Left colon (tissue), 2 donors: ENCODE measurements at regions not wholly inside any gene's neighbourhood (a gene's known extent, or its start where the extent isn't known, plus 50 kb on each side); places are given as distances from the start of the nearest gene placed in this dataset.

Source experiments
- ATAC-seq: fragments of 200-7000 bp; cut with Tn5 transposase; one replicate; pipeline ENCODE4 v1.9.1; 2020; ENCODE audit warnings: mild to moderate bottlenecking, moderate library complexity
- DNase-seq, 2 donors: peaks; one replicate each; pipeline ENCODE4 v3.0.0-alpha.2; 2020
- intact Hi-C, 2 donors: fragments of 100-400 bp; cut with DNase I in 1 of 2; cut with micrococcal nuclease in 1 of 2; formaldehyde crosslinking; loops; one replicate each; pipeline versions ENCODE4 v1.11.2 to v1.14.0; 2022; cut with DNase I, micrococcal nuclease
- donor health status: DM: no; HTN: no; CAD: no.
- donor health status: DM: yes; HTN: yes; CAD: no.

DNA sequence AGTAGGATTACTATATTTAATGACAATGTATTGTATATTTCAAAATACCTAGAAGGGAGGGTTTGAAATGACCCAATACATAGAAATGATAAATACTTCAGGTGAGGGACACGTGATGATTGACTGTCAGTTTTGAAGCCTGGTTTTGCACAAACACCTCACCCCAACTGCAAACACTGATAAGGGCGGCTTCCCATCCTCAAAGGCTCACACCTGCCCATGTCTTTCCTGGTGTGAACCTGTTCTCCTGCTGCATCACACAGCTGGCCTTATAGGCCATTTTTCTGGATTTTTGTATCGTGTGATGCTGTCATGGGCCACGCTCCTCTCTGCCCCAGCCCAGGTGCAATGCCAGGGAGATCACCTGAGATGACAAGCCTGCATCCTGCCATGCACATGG is 166.5 kb upstream of the NCK2 start:
- ATAC-seq (peak; percentile 60), DNase-seq (peak; percentile 28 to 55)
- intact Hi-C loops, result loop anchor here in 1 of 2 donors (10.0 kb wide), 1 partner anchor 517 kb away; no protein-coding TSS in a partner anchor

DNA sequence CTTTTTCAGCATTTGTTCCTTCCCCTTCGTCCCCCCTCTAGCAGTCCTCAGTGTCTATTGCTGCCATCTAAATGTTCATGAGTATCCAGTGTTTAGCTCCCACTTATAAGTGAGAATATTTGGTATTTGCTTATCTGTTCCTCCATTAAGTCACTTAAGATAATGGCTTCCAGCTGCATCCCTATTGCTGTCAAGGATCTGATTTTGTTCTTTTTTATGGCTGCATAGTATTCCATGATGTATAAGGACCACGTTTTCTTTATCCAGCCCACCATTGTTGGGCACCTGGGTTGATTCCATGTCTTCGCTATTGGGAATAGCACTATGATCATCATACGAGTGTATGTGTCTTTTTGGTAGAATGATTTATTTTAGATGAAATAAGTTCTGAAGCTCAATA is 166.9 kb upstream of the NCK2 start:
- intact Hi-C loops, result loop anchor here in 1 of 2 donors (10.0 kb wide), 1 partner anchor 517 kb away; no protein-coding TSS in a partner anchor
- ATAC-seq, result no peak
- no peak for DNase-seq

DNA sequence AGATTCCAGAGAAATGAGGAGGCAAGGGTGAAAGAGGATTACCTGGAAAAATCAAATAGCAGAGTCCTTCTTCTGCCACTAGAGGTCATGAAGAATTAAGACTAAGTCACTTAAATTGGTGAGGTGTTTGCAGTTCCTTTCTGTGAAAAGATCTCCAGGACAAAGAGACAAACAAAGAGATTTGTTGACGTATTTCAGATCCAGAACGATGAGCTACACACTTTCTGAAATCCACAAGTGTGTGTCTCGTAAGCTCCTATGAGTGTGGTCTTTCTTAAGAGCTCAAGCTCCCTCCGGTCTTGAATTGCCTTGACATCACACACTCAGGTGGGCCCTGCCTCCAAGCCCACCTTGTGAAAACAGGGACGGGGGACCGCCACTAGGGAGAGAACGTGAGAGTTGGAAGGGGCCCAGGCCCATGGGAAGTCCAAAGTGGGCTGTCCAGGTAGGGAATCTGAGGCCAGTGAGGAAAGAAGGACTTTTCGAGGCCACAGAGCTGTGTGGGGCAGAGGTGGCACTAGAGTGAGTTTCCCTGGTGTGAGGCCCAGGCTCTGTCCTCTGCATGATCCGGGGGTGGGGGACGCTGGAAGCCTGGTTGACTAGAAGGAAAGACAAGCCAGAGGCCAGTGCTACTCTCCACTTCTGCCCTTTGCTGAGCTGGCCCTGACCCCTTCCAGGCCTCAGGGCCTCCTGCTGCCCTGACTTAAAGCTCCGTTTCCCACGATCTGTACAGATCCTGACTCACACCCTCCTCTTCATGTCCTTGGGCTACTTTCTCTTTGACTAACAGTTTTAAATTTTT is 168.1 kb upstream of the NCK2 start:
- intact Hi-C loops, result loop anchor here in 1 of 2 donors (10.0 kb wide), 1 partner anchor 518 kb away; no protein-coding TSS in a partner anchor
- DNase-seq (peak in 1 of 2 donors; percentile 24), ATAC-seq (peak; percentile 65)

DNA sequence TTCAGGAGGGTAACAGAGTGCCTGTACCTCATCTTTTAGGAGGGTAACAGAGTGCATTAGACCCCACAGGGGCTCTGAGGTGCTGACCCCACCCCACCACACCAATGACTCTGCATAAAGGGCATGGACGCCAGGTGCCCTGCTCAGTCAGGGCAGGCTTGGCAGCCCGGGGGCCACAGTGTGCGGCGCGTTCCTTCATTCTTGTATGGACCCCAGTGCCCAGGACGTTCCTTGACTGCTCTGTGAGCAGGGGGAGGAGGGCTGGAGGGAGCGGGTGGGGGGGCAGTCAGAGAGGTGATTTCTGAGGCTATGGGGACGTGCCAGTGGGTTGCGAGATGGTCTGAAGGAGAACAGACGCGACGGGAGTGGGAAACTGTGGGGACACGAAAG is 168.7 kb upstream of the NCK2 start:
- intact Hi-C loops, result loop anchor here in 1 of 2 donors (10.0 kb wide), 1 partner anchor 519 kb away; no protein-coding TSS in a partner anchor
- ATAC-seq (no peak), DNase-seq (peak in 1 of 2 donors; percentile 28)

DNA sequence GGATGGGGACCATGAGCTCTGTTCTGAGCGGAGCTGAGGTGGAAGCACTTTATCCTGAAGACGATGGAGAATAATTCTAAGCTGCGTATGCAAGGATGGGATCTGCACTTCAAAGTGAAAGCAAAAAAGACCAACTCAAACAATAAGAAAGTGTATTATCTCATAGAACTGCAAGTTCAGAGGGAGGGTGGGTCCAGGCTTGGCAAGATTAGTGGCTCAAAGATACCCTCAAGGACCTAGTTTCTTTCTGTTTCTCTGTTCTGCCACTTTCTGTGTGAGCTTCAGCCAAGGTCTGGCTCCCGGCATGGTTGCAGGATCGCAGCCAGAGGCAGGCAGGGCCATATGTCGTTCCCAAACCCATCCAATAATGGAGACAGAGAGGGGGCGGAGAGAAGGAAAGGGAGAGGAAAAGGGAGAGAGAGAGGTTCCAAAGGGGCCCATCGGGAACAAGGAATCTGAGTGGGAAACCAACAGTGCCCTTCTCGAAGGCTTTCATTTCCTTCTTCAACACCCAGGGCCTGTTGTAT is 169.2 kb upstream of the NCK2 start:
- no peak for DNase-seq
- ATAC-seq, result no peak
- intact Hi-C loops, result loop anchor here in 1 of 2 donors (10.0 kb wide), 1 partner anchor 519 kb away; no protein-coding TSS in a partner anchor

DNA sequence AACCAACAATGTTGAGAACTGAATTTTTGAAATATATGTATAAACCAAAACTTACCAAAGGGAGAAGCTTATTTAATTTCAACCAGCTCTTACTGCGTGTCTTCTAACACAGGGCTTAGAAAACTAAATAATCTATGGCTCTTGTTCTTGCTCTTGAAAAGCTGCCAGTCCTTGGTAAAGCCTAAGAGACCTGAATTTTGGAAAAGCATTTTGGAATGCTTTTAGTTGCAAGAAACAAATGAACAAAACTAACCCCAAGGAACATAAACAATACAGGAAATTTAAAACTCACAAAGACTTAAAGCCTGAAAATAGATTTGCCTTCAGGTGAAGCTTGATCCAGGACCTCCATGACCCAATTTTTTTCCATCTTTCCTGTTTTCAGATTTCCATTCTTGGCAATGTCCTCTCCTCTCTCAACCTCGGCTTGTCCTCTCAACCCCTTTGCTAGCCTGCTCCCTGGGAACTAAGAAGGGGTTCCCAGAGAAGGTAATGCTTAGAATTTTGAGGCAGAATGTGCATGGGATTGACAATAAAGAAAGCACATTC is 169.8 kb upstream of the NCK2 start:
- intact Hi-C loops, result loop anchor here in 1 of 2 donors (10.0 kb wide), 1 partner anchor 520 kb away; no protein-coding TSS in a partner anchor
- DNase-seq (no peak), ATAC-seq (no peak)

DNA sequence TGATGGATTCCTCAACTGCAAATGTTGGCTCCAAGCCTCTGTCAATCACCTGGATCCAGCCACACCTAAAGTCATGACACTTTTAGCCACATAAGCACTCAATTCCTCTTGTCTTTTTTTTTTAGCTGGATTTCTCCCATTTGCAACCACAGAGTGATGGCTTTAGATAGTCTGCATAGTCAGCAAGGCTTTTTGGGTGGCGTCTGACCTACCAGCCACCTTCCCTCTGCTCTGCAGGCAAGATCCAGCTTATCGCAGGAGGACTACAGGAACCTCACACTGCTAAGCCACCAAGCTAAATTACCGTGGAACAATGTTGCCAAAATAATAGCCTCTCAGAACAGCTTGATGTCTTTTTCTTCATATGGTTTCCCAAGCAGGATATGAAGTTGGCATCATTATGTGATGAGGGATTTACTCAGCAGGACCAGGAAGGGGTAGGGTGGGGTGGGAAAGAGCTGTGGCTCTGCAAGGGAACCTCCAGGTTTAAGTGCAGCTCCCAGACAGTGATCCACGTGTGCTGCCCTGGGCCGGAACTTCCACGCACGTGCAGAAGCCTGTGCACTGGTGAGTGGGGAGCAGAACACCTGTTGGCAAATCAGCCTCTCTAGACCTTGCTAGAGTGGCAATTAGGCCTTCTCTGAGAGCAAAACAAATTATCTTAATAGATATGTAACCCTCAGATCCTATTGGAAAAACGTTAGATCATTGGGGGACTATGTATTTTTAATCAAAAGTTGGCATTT is 170.6 kb upstream of the NCK2 start:
- no peak for DNase-seq
- intact Hi-C loops, result loop anchor here in 1 of 2 donors (10.0 kb wide), 1 partner anchor 521 kb away; no protein-coding TSS in a partner anchor
- ATAC-seq, result peak; percentile 6

DNA sequence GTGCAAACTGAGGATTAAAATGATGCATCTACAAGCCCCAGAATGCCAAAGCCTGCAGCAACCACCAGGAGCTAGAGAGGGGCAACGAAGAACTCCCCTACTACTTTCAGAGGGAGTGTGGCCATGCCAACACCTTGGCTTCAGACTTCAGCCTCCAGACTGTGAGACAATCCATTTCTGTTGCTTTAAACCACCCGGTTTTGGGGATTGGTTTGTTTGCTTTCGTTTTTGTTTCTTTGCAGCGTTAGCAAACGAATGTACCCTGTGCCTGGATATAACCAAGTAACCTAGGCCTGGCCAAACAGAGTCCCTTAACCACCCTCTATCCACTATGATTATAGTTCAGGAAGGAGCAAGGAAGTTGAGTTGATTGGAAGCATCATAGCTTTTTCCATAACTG is 171.2 kb upstream of the NCK2 start:
- DNase-seq, result no peak
- intact Hi-C loops, result loop anchor here in 1 of 2 donors (10.0 kb wide), 1 partner anchor 521 kb away; no protein-coding TSS in a partner anchor
- ATAC-seq, result peak; percentile 27

DNA sequence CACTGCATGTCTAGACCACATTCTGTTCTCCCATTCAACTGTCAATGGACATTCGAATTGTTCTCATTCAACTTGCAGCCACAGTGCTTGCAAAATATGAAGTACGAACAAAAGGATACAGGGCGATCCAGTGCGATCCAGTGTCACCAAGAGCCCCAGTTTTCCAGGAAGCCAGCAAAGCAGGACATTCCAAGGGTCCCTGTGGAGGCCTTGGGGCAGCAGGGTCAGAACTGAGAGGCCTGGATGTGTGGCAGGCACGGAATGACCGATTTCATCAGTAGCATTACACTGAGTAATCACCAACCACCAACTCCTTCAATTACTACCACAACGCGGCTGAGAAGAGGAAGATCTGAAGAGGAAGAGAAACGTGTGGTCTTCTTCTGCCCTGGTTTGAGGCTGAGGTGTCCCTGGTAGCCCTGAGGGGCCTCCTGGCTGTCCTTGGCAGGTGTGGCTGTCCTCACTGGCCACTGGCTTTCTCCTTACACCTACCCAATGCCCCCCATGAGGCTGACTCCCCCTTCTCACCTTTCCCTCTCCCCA is 172.7 kb upstream of the FHL2 start:
- intact Hi-C loops, result loop anchor here in 1 of 2 donors (10.0 kb wide), 1 partner anchor 523 kb away; no protein-coding TSS in a partner anchor
- no peak for ATAC-seq
- DNase-seq, result no peak

DNA sequence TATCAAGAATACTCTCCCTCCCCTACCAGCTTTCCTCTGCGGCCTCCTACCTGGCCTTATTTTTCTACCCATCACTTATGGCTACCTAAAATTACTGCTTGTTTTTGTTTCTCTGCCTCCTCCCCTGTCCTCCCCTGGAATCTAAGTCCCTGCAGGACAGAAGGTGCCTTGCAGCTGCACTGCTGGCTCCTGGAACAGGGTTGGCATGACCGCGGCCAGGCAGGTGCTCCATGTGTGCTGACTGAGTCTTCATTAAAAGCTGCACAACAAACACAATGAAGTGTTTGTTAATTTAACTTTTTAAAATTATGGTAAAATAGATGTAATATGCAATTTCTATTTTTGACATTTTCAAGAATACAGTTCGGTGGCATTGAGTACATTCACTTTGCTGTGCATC is 171.9 kb upstream of the FHL2 start:
- ATAC-seq (no peak), DNase-seq (no peak)
- intact Hi-C loops, result loop anchor here in 1 of 2 donors (10.0 kb wide), 1 partner anchor 524 kb away; no protein-coding TSS in a partner anchor

DNA sequence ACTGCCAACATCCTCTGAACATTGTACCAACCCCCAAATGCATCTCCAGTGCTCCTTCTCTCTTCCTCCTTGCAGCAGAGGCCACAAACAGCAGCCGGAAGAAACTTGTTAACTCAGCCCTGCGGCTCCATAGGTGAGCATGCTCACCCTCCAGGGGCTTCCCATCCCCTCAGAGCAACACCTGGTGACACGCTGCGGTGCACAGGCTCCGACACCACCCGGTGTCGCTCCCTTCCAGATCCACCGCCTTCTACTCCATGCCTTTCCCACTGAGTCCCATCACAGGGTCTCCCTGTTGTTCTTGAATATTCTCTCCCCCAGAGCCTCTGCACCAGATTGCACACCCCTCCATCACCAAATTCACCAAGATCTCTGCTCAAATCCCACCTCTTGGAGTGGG is 171.5 kb upstream of the FHL2 start:
- no peak for ATAC-seq
- DNase-seq, result no peak
- intact Hi-C loops, result loop anchor here in 1 of 2 donors (10.0 kb wide), 1 partner anchor 524 kb away; no protein-coding TSS in a partner anchor

DNA sequence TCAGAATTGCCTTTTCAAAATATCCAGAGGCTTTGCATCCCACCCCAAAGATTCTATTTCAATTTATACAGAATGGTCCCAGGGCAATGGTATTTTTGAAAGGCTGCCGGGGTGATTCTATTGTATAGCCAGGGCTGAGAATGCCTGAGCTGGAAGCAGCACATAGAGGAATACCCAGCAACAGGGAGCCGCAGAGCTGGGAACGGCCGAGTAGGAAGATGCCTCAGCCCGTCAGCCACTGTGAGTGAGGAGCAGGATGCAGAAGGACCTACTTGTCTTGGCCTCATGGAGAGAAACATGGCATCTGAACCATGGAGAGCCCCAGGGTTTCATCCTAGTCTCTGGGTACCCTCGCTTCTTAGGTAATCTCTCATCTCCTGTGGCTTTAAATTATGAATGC is 170.8 kb upstream of the FHL2 start:
- intact Hi-C loops, result loop anchor here in 1 of 2 donors (10.0 kb wide), 1 partner anchor 525 kb away; no protein-coding TSS in a partner anchor
- ATAC-seq (no peak), DNase-seq (no peak)

DNA sequence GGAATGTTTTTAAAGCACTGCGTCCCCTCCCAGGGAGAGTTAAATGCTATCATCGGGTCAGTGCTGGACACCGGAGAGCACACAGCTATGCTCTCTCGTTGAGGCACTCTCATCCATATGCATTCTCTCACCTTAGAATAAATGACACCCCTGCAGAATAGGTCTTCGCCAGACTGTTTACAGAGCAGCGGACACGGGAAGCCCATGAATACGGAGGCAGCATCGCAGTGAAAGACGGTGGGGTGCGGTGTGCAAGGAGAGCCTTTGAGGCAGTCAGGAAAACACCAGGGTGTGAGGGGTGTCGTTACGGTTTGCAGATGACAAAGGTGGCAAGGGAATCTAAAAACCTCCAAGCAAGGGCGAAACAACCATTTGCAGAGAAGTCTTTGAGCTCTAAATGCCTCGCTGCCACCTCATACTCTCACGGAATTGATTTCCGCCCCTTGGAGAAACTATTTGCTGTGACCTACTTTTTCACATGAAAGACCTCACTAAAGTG is 169.2 kb upstream of the FHL2 start:
- intact Hi-C loops, result no loop called here
- ATAC-seq, result no peak
- no peak for DNase-seq

DNA sequence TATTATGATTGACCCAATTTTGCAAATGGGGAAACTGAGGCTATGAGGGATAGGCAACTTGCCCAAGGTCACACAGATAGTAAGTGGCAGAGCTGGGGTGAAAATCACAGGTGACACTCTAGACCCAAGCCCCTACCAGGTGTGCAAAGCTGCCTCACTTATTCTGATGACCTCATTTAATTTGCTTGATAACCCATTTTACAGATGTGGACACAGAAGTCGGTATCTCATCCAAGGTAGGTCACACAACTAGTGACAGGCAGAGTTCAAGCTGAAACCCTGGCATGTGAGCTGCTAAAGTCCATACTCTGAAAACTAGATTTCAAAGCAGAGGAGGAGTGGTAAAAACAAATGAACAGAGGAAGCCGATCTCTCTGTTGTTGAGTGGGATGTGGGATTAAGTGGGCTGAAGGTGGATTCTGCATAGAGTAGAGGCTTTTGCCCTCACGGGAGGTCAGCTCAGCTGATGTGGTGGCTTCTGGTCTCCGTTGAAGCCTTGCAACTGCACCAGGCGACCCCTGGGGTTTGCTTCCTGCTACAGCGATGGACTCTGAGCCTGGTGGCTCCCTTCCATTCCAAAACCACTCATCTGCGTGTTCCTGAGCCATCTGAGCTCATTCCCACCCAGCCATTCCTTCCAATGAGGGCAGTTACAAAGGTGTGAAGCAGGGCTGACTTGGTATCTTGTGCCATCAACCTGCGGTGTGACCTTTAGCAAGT is 164.3 kb upstream of the FHL2 start:
- ATAC-seq, result no peak
- intact Hi-C loops, result no loop called here
- no peak for DNase-seq

DNA sequence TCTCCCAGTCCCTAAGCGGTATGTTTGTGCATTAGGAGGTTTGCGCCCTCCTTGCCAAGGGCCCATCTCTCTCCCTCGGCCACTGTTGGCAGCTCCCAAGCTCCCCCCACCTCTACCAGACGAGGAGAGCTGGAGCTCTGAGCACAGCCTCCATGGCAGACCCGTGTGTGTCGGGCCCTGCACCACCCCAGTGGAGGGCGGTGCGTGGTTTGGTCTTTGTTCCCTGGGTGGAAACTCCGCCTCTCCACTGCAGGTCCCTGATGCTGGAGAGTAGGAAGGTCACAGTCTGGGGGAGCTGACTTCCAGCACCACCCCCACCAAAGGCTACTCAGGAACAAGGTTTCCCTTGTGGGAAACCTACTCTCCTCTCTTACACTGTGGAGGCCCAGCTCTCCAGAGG is 162.6 kb upstream of the FHL2 start:
- intact Hi-C loops, result no loop called here
- no peak for ATAC-seq
- DNase-seq, result no peak

DNA sequence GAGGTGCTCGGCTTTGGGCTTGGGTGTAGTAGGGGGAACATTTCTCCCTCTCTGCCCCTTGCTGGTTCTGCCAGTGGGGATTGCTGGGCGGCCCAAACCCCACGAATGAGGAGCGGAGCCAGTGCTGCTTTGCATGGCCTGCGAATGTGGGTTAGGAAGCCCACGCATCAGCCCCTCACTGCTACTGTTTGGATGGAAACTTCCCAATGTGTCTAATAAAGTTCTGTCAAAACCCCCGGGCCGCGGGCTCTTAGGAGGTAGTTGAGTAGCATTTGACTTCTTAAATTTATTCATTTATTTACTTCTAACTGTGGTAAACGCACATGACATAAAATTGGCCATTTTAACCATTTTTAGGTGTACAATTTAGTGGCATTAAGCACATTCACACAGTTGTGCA is 161.3 kb upstream of the FHL2 start:
- no peak for DNase-seq
- ATAC-seq, result no peak
- intact Hi-C loops, result no loop called here

DNA sequence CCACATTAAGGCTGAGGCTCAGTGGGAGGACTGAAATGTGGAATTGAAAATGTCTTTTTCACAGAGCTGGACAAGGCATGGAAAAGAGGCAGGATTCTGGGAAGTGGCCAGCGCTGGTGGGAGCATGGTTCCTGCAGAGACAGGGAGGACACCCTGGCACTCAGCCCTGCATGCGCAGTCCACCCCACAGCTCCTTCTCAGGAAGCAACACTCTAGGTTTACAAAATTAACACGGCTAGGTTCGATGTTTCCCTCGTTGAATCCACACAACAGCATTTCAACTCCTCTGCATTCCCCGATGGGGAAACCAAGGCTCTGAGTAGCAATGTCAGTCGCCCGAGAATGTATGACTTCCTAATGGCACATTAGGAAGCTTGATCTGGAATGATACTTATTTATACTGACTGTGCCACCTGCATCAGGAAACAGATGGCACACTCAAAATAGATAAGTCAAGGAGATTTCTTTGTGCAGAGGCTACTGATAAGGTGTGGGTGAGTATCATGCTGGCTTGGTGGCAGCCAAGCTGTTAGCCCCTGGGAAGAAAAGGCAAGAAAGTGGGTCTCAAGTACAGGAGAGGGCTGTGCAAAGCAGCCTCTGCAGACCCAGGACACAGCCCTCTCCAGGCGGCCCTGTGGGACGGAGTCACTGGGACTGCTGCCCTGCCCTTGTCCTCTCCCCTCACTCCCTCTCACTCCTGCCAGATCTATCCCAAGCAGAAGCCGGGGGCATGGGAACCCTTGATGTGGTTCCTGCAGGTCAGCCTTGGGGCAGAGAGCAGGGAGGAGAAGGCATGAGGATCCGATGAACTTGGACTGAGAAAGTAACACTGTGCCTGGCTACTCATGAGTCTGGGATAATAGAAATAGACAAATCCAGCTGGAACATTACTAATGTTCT is 158.4 kb upstream of the FHL2 start:
- DNase-seq, result no peak
- intact Hi-C loops, result no loop called here
- no peak for ATAC-seq
